ENCODE measurements at regions not wholly inside any gene's neighbourhood (a gene's known extent, or its start where the extent isn't known, plus 50 kb on each side); places are given as distances from the start of the nearest gene placed in this dataset.

DNA sequence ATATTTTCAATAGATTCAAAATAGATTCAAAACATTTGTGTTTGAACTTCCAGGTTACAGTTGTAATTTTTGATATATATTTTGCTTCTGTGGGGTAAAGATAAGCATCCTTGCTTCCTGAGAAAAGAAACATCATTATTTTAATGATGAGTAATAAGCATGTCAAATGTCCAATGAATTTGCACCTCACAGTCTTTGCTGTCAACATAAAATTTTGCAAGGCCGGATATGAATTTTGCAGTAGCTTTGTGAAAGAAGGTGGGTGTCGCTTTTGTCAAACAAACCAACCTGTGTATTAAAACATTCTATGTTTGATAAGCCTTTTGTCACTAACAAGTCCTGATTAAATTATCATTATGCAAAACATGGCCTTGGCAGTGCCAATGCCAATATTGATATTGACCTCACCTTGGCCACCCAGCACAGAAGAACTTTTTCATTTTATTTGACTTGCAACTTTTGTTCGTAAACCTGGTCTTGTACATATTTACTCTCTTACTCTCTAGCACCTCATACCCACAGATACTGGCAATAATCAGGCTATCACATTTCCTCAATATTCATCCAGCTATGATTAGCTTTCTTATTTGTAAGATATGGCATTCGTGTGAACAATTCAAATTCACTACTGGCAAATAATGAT, 645.0 kb upstream of the KLF4 start:
- Mint-ChIP-seq H3K27ac (ENCODE audit: unreplicated experiment) (no peak overlapping the region), H3K4me3 (ENCODE audit: unreplicated experiment) (no peak overlapping the region), H3K27me3 (ENCODE audit: insufficient read depth, unreplicated experiment) (peaks cover 6% of the 10 kb centered on the region), H3K9me3 (ENCODE audit: unreplicated experiment) (no peaks in the 10 kb centered on the region), H3K4me1 (ENCODE audit: low read depth, unreplicated experiment) (no peaks in the 10 kb centered on the region), H3K36me3 (ENCODE audit: insufficient read depth, unreplicated experiment) (no peaks in the 10 kb centered on the region)
- TF ChIP-seq, protein P1, sequence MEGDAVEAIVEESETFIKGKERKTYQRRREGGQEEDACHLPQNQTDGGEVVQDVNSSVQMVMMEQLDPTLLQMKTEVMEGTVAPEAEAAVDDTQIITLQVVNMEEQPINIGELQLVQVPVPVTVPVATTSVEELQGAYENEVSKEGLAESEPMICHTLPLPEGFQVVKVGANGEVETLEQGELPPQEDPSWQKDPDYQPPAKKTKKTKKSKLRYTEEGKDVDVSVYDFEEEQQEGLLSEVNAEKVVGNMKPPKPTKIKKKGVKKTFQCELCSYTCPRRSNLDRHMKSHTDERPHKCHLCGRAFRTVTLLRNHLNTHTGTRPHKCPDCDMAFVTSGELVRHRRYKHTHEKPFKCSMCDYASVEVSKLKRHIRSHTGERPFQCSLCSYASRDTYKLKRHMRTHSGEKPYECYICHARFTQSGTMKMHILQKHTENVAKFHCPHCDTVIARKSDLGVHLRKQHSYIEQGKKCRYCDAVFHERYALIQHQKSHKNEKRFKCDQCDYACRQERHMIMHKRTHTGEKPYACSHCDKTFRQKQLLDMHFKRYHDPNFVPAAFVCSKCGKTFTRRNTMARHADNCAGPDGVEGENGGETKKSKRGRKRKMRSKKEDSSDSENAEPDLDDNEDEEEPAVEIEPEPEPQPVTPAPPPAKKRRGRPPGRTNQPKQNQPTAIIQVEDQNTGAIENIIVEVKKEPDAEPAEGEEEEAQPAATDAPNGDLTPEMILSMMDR (IDR thresholded peaks at IDR 0.05; ENCODE audit: insufficient read depth in 1 of 2, low read depth in 1 of 2, low read length in 1 of 2, severe bottlenecking in 1 of 2, unreplicated experiment in 1 of 2), result no peak
- BruUV-seq (replicated peaks), result no TSS peak
- H3K9me3 ChIP-seq, result 0 out of 2 replicates have a peak, but pooled peaks cover 3% of the 10 kb centered on the region
- intact Hi-C loops (cut with micrococcal nuclease; ENCODE audit: unreplicated experiment), result no loop called here
- no peaks in the 10 kb centered on the region for H3K4me1 ChIP-seq
- ChIA-PET CTCF (no interaction called here), POLR2A (no interaction called here)
- no peaks in the 10 kb centered on the region for H3K27me3 ChIP-seq (replicated peaks; ENCODE audit: control insufficient read depth, insufficient read depth, low read length)
- DNase-seq, result no peak
- H3K4me3 ChIP-seq (ENCODE audit: low read depth, low read length), result no peak overlapping the region
- no peaks in the 10 kb centered on the region for H3K36me3 ChIP-seq (ENCODE audit: control insufficient read depth, insufficient read depth, low read length)

DNA sequence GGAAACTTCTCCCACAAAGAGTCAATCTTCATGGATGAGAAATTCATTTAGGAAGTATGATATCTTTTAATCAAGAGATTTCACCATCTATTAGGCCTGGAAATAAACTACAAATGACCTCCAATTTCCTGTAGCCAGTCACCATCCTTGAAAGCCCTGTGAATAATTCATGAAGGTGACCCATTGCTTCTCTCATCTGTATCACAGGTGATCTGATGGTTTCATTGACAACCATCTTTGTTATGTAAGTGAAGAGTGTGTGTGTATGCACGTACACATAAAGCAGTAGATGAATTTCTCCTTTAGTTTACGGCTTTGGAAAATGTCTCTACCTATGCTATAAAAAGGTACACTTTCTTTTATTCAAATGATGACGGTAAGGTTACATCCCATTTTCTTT, 644.1 kb upstream of the KLF4 start:
- H3K4me1 ChIP-seq, result no peaks in the 10 kb centered on the region
- CTCF ChIA-PET, result no interaction called here
- Mint-ChIP-seq H3K36me3 (ENCODE audit: insufficient read depth, unreplicated experiment) (no peaks in the 10 kb centered on the region), H3K27me3 (ENCODE audit: insufficient read depth, unreplicated experiment) (peaks cover 4% of the 10 kb centered on the region), H3K9me3 (ENCODE audit: unreplicated experiment) (no peaks in the 10 kb centered on the region), H3K4me1 (ENCODE audit: low read depth, unreplicated experiment) (no peaks in the 10 kb centered on the region), H3K27ac (ENCODE audit: unreplicated experiment) (no peak overlapping the region), H3K4me3 (ENCODE audit: unreplicated experiment) (no peak overlapping the region)
- no peaks in the 10 kb centered on the region for H3K27me3 ChIP-seq (replicated peaks; ENCODE audit: control insufficient read depth, insufficient read depth, low read length)
- POLR2A ChIA-PET, result no interaction called here
- BruUV-seq (replicated peaks), result no TSS peak
- no peaks in the 10 kb centered on the region for H3K36me3 ChIP-seq (ENCODE audit: control insufficient read depth, insufficient read depth, low read length)
- DNase-seq, result no peak
- 0 out of 2 replicates have a peak, but pooled peaks cover 3% of the 10 kb centered on the region for H3K9me3 ChIP-seq
- intact Hi-C loops (cut with micrococcal nuclease; ENCODE audit: unreplicated experiment), result no loop called here
- no peak overlapping the region for H3K4me3 ChIP-seq (ENCODE audit: low read depth, low read length)
- TF ChIP-seq, protein P1 (IDR thresholded peaks at IDR 0.05; ENCODE audit: insufficient read depth in 1 of 2, low read depth in 1 of 2, low read length in 1 of 2, severe bottlenecking in 1 of 2, unreplicated experiment in 1 of 2), result no peak

DNA sequence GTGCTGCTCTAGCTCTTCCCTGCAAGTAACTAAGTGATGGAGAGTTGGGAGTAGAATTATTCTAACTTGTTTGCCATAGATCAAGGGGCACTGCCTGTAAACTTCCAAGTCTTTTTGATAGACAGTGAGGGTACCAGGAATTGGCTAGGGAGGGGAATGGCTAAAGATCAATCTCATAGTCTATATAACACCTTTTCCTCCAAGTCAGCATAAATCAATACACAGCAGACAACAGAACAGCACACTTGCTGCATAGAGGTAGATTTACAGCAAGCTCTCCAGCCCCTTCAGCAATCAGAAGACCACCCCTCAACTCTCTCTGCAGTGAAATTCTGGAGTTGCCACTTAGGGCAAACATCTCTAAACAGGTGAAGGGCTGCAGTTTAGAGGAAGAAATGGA, 643.5 kb upstream of the KLF4 start:
- intact Hi-C loops (cut with micrococcal nuclease; ENCODE audit: unreplicated experiment), result no loop called here
- H3K9me3 Mint-ChIP-seq (ENCODE audit: unreplicated experiment), result no peaks in the 10 kb centered on the region
- H3K27ac Mint-ChIP-seq (ENCODE audit: unreplicated experiment), result no peak overlapping the region
- Histone ChIP-seq H3K4me1 (no peaks in the 10 kb centered on the region), H3K27me3 (replicated peaks; ENCODE audit: control insufficient read depth, insufficient read depth, low read length) (no peaks in the 10 kb centered on the region), H3K9me3 (0 out of 2 replicates have a peak, but pooled peaks cover 3% of the 10 kb centered on the region), H3K4me3 (ENCODE audit: low read depth, low read length) (no peak overlapping the region), H3K36me3 (ENCODE audit: control insufficient read depth, insufficient read depth, low read length) (no peaks in the 10 kb centered on the region)
- ChIA-PET CTCF (no interaction called here), POLR2A (no interaction called here)
- TF ChIP-seq, protein P1 (IDR thresholded peaks at IDR 0.05; ENCODE audit: insufficient read depth in 1 of 2, low read depth in 1 of 2, low read length in 1 of 2, severe bottlenecking in 1 of 2, unreplicated experiment in 1 of 2), result no peak
- BruUV-seq (replicated peaks), result no TSS peak
- no peaks in the 10 kb centered on the region for H3K4me1 Mint-ChIP-seq (ENCODE audit: low read depth, unreplicated experiment)
- no peak overlapping the region for H3K4me3 Mint-ChIP-seq (ENCODE audit: unreplicated experiment)
- no peak for DNase-seq
- no peaks in the 10 kb centered on the region for H3K27me3 Mint-ChIP-seq (ENCODE audit: insufficient read depth, unreplicated experiment)
- H3K36me3 Mint-ChIP-seq (ENCODE audit: insufficient read depth, unreplicated experiment), result no peaks in the 10 kb centered on the region

All from Caco-2 (cell line).